ENCODE measurements at regions not wholly inside any gene's neighbourhood (a gene's known extent, or its start where the extent isn't known, plus 50 kb on each side); places are given as distances from the start of the nearest gene placed in this dataset.

GRCh38 chr2:53527056-53527455 is 240.5 kb upstream of the CHAC2 start:
- TF ChIP-seq CTCF (conservative IDR thresholded peaks at IDR 0.05; ENCODE audit: low read depth, low read length) (no peak), EZH2 (IDR thresholded peaks at IDR 0.05; ENCODE audit: borderline replicate concordance, low read depth, low read length, poor library complexity, severe bottlenecking) (no peak)
